A549 (cell line): ENCODE measurements at regions not wholly inside any gene's neighbourhood (a gene's known extent, or its start where the extent isn't known, plus 50 kb on each side); places are given as distances from the start of the nearest gene placed in this dataset.

Experiments used
- ATAC-seq, 2 experiments: fragments of 200-7000 bp in 1 of 2; fragments of >200 bp in 1 of 2; cut with Nextera tagmentation in 1 of 2; cut with Tn5 transposase in 1 of 2; 3 replicates each; pipeline versions ENCODE4 v1.8.0 to v1.9.1; 2018 to 2020; ENCODE audit warnings: mild to moderate bottlenecking in 1 of 2, moderate library complexity in 1 of 2
- CTCF ChIA-PET: fragments of 300-600 bp; sonication (Branson Sonifier 250); formaldehyde crosslinking; extraction: SDS; loops from one replicate; lab custom pipeline; 2021; ENCODE audit warnings: antibody characterized with exemption, inconsistent platforms; lab: Yijun Ruan, JAX
- POLR2A ChIA-PET: fragments of 350-600 bp; formaldehyde crosslinking; extraction: SDS; loops from one replicate; lab custom pipeline; 2021; ENCODE audit warnings: antibody characterized with exemption, inconsistent platforms; lab: Yijun Ruan, JAX
- DNase-seq, 2 experiments: peaks; one replicate each; pipeline versions ENCODE4 v3.0.0 to v3.0.0-alpha.2; 2011 to 2016; ENCODE audit warnings: low read depth in 1 of 2, low spot score in 1 of 2
- FAIRE-seq: peaks from 2 replicates; lab custom pipeline; 2011; peaks lifted over from hg19 to GRCh38; lab: Jason Lieb, UNC
- H3K27ac ChIP-seq, 2 experiments: fragments of >200 bp; sonication (Bioruptor Twin); formaldehyde crosslinking; 3 replicates each; pipeline ENCODE4 v1.5.1; 2016 to 2017
- H3K4me1 ChIP-seq: fragments of >200 bp; sonication (Bioruptor Twin); formaldehyde crosslinking; 3 replicates; pipeline ENCODE4 v1.6.1; 2016
- H3K4me2 ChIP-seq: fragments of >200 bp; sonication (Bioruptor Twin); formaldehyde crosslinking; 3 replicates; pipeline ENCODE4 v1.6.1; 2016
- H3K4me3 ChIP-seq: fragments of >200 bp; sonication (Bioruptor Twin); formaldehyde crosslinking; 3 replicates; pipeline ENCODE4 v1.5.1; 2016
- H3K9me3 ChIP-seq: fragments of >200 bp; sonication (Bioruptor Twin); formaldehyde crosslinking; 3 replicates; pipeline ENCODE4 v1.6.1; 2016
- BCL3 ChIP-seq: fragments of >200 bp; sonication (Bioruptor Twin); formaldehyde crosslinking; IDR thresholded peaks from 3 replicates; pipeline ENCODE4 v1.6.1; 2016
- CBX8 ChIP-seq: fragments of 200-600 bp; sonication (generic); IDR thresholded peaks from 2 replicates; pipeline ENCODE4 v1.6.1; 2016
- CEBPB ChIP-seq, 2 experiments: fragments of >200 bp in 1 of 2; sonication (Bioruptor Twin) in 1 of 2; formaldehyde crosslinking in 1 of 2; IDR thresholded peaks; 2 replicates each; pipeline ENCODE4 v1.6.1; 2012 to 2016
- CHD2 ChIP-seq: fragments of 150-350 bp; IDR thresholded peaks from 2 replicates; pipeline ENCODE4 v1.6.1; 2014; ENCODE audit warnings: low read length; ENCODE audit not compliant: partially characterized antibody
- E2F6 ChIP-seq: IDR thresholded peaks from 2 replicates; pipeline ENCODE4 v1.6.1; 2012; ENCODE audit warnings: low read depth, borderline replicate concordance
- EHF ChIP-seq: fragments of 250-450 bp; sonication (Bioruptor Pico); IDR thresholded peaks from 2 replicates; pipeline ENCODE4 v1.5.0; 2020; ENCODE audit warnings: mild to moderate bottlenecking
- EP300 ChIP-seq, 2 experiments: fragments of >200 bp; sonication (Bioruptor Twin); formaldehyde crosslinking; IDR thresholded peaks; 2 replicates in 1 of 2; 3 replicates in 1 of 2; pipeline ENCODE4 v1.6.1; 2016 to 2017
- FOSL2 ChIP-seq, 2 experiments: fragments of 450-650 bp in 1 of 2; fragments of >200 bp in 1 of 2; sonication (Bioruptor Twin) in 1 of 2; formaldehyde crosslinking; IDR thresholded peaks; 2 replicates each; pipeline versions ENCODE4 v1.5.0 to v1.6.1; 2016 to 2020; ENCODE audit warnings: mild to moderate bottlenecking in 1 of 2, moderate library complexity in 1 of 2
- FOXS1 ChIP-seq: fragments of 250-450 bp; sonication (Bioruptor Pico); IDR thresholded peaks from 2 replicates; pipeline ENCODE4 v1.5.0; 2020; ENCODE audit warnings: mild to moderate bottlenecking, moderate library complexity
- GATA3 ChIP-seq: IDR thresholded peaks from 2 replicates; pipeline ENCODE4 v1.6.1; 2012; ENCODE audit warnings: borderline replicate concordance
- HDAC2 ChIP-seq: fragments of 200-600 bp; sonication (generic); IDR thresholded peaks from 2 replicates; pipeline ENCODE4 v1.6.1; 2016
- HEYL ChIP-seq: fragments of 250-450 bp; sonication (Bioruptor Pico); IDR thresholded peaks from 2 replicates; pipeline ENCODE4 v1.8.0; 2021; ENCODE audit warnings: mild to moderate bottlenecking, moderate library complexity
- JUN ChIP-seq, 2 experiments: fragments of >200 bp; sonication (Bioruptor Twin); formaldehyde crosslinking; IDR thresholded peaks; 2 replicates in 1 of 2; 3 replicates in 1 of 2; pipeline ENCODE4 v1.6.1; 2016 to 2017
- JUNB ChIP-seq: fragments of >200 bp; sonication (Bioruptor Twin); formaldehyde crosslinking; IDR thresholded peaks from 2 replicates; pipeline ENCODE4 v1.6.1; 2016
- KDM5A ChIP-seq: fragments of 200-600 bp; sonication (generic); IDR thresholded peaks from 2 replicates; pipeline ENCODE4 v1.6.1; 2016; ENCODE audit warnings: antibody characterized with exemption, mild to moderate bottlenecking
- MYC ChIP-seq: IDR thresholded peaks from 2 replicates; pipeline ENCODE4 v1.6.1; 2012; ENCODE audit warnings: mild to moderate bottlenecking, inconsistent platforms, low read length, improper control_type of control experiment, borderline replicate concordance
- NPAS2 ChIP-seq: fragments of 250-450 bp; sonication (Bioruptor Pico); IDR thresholded peaks from 2 replicates; pipeline ENCODE4 v1.8.0; 2022; ENCODE audit warnings: mild to moderate bottlenecking, moderate library complexity, borderline replicate concordance
- POLR2A ChIP-seq: IDR thresholded peaks from 2 replicates; pipeline ENCODE4 v1.6.1; 2012; ENCODE audit warnings: mild to moderate bottlenecking, low read length
- POLR2AphosphoS2 ChIP-seq: conservative IDR thresholded peaks from 2 replicates; pipeline ENCODE4 v1.6.1; 2012; ENCODE audit warnings: low read length, improper control_type of control experiment, inconsistent platforms
- RAD21 ChIP-seq, 2 experiments: fragments of >200 bp in 1 of 2; sonication (Bioruptor Twin) in 1 of 2; formaldehyde crosslinking in 1 of 2; IDR thresholded peaks in 1 of 2; conservative IDR thresholded peaks in 1 of 2; 2 replicates in 1 of 2; 3 replicates in 1 of 2; pipeline ENCODE4 v1.6.1; 2012 to 2018; ENCODE audit warnings: inconsistent platforms in 1 of 2
- RARB ChIP-seq: fragments of 250-450 bp; sonication (Bioruptor Pico); IDR thresholded peaks from 2 replicates; pipeline ENCODE4 v1.8.0; 2021; ENCODE audit warnings: mild to moderate bottlenecking, moderate library complexity
- RFX5 ChIP-seq: fragments of 450-650 bp; IDR thresholded peaks from 2 replicates; pipeline ENCODE4 v1.7.1; 2014; ENCODE audit warnings: antibody characterized with exemption, mild to moderate bottlenecking, moderate library complexity
- RNF2 ChIP-seq: fragments of 200-600 bp; sonication (generic); IDR thresholded peaks from 2 replicates; pipeline ENCODE4 v1.6.1; 2016; ENCODE audit warnings: low read depth, mild to moderate bottlenecking, antibody characterized with exemption, moderate library complexity, borderline replicate concordance
- SMC3 ChIP-seq: fragments of >200 bp; sonication (Bioruptor Twin); formaldehyde crosslinking; IDR thresholded peaks from 3 replicates; pipeline ENCODE4 v1.6.1; 2018; ENCODE audit warnings: inconsistent platforms
- SREBF2 ChIP-seq: fragments of 450-650 bp; IDR thresholded peaks from 2 replicates; pipeline ENCODE4 v1.6.1; 2014; ENCODE audit warnings: mild to moderate bottlenecking, moderate library complexity
- ZNF302 ChIP-seq: fragments of 250-450 bp; sonication (Bioruptor Pico); IDR thresholded peaks from 2 replicates; pipeline ENCODE4 v1.9.0; 2021; ENCODE audit warnings: inconsistent platforms, mild to moderate bottlenecking, moderate library complexity
- WGBS: methylation state at CpG from one replicate; pipeline ENCODE4 v1.1.6; 2017; ENCODE audit errors: missing lambda C conversion rate; 5-methylcytosine and 5-hydroxymethylcytosine counted together
- TF ChIP-seq, protein P1 (sequence below): fragments of 200-600 bp; sonication (generic); IDR thresholded peaks from 2 replicates; pipeline ENCODE4 v1.6.1; 2016; ENCODE audit warnings: antibody characterized with exemption, mild to moderate bottlenecking, moderate library complexity
- TF ChIP-seq, protein P2 (sequence below): fragments of 450-650 bp; IDR thresholded peaks from 2 replicates; pipeline ENCODE4 v1.6.1; 2014; ENCODE audit warnings: antibody characterized with exemption

DNA sequence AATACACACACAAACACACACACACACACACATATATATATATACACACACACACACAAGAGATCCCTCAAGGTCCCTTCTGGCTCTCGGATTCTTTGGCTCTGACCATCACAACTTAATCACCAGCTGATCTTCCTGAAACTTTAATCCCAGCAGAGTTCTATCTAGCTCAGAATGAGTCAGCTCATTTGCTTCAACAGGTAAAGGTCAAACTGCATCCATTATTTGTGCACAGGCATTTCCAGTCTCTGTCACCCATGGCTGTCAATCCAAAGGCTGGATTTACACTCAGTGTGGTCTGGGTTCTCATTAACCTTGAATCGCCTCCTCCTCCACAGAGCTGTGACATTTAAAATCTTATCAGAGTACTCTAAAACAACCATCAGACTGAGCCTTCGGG is 113.3 kb upstream of the TMPO start (continued):
- no peak for TF ChIP-seq HEYL
- peak; percentile 51 for TF ChIP-seq GATA3
- TF ChIP-seq SREBF2 = no peak
- TF ChIP-seq RNF2 = no peak
- TF ChIP-seq FOSL2 (IDR thresholded peaks at IDR 0.05) = no peak
- TF ChIP-seq FOSL2 (CRISPR knock-in tag; IDR thresholded peaks at IDR 0.05) = peak; percentile 36
- TF ChIP-seq JUNB = no peak
- no peak for TF ChIP-seq CEBPB (IDR thresholded peaks at IDR 0.05)
- TF ChIP-seq E2F6 = no peak
- no peak for TF ChIP-seq NPAS2 (CRISPR knock-in tag)
- TF ChIP-seq HDAC2 = no peak
- TF ChIP-seq POLR2AphosphoS2 = no peak
- TF ChIP-seq CBX8 = no peak
- TF ChIP-seq EHF (CRISPR knock-in tag) = no peak
- TF ChIP-seq RARB (CRISPR knock-in tag) = no peak
- TF ChIP-seq SMC3 = no peak
- no peak for TF ChIP-seq RFX5
- TF ChIP-seq, protein P1, sequence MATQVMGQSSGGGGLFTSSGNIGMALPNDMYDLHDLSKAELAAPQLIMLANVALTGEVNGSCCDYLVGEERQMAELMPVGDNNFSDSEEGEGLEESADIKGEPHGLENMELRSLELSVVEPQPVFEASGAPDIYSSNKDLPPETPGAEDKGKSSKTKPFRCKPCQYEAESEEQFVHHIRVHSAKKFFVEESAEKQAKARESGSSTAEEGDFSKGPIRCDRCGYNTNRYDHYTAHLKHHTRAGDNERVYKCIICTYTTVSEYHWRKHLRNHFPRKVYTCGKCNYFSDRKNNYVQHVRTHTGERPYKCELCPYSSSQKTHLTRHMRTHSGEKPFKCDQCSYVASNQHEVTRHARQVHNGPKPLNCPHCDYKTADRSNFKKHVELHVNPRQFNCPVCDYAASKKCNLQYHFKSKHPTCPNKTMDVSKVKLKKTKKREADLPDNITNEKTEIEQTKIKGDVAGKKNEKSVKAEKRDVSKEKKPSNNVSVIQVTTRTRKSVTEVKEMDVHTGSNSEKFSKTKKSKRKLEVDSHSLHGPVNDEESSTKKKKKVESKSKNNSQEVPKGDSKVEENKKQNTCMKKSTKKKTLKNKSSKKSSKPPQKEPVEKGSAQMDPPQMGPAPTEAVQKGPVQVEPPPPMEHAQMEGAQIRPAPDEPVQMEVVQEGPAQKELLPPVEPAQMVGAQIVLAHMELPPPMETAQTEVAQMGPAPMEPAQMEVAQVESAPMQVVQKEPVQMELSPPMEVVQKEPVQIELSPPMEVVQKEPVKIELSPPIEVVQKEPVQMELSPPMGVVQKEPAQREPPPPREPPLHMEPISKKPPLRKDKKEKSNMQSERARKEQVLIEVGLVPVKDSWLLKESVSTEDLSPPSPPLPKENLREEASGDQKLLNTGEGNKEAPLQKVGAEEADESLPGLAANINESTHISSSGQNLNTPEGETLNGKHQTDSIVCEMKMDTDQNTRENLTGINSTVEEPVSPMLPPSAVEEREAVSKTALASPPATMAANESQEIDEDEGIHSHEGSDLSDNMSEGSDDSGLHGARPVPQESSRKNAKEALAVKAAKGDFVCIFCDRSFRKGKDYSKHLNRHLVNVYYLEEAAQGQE = no peak
- TF ChIP-seq RAD21 (conservative IDR thresholded peaks at IDR 0.05 in 1 of 2, IDR thresholded peaks at IDR 0.05 in 1 of 2) = no peak
- no peak for TF ChIP-seq MYC
- TF ChIP-seq, protein P2, sequence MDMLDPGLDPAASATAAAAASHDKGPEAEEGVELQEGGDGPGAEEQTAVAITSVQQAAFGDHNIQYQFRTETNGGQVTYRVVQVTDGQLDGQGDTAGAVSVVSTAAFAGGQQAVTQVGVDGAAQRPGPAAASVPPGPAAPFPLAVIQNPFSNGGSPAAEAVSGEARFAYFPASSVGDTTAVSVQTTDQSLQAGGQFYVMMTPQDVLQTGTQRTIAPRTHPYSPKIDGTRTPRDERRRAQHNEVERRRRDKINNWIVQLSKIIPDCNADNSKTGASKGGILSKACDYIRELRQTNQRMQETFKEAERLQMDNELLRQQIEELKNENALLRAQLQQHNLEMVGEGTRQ = no peak

GRCh38 chr12:98402671-98403070 is 112.7 kb upstream of the TMPO start:
- WGBS = 41% methylated on average over 3 of the region's 3 CpGs
- TF ChIP-seq ZNF302 (CRISPR knock-in tag) (no peak), CHD2 (no peak), GATA3 (no peak), CEBPB (IDR thresholded peaks at IDR 0.05) (peak; percentile 23 to 38; a peak in 3 of 4 replicates), EHF (CRISPR knock-in tag) (no peak), KDM5A (no peak), RNF2 (no peak), RFX5 (no peak), POLR2A (no peak), JUNB (peak; percentile 59), BCL3 (0 out of 3 replicates have a peak, but pooled peaks have one; percentile 13), FOXS1 (CRISPR knock-in tag) (0 out of 2 replicates have a peak, but pooled peaks have one; percentile 16), FOSL2 (IDR thresholded peaks at IDR 0.05) (peak; percentile 47), FOSL2 (CRISPR knock-in tag; IDR thresholded peaks at IDR 0.05) (no peak), EP300 (IDR thresholded peaks at IDR 0.05) (peak; percentile 27 to 39; a peak in 2 of 5 replicates), JUN (IDR thresholded peaks at IDR 0.05) (0 out of 5 replicates have a peak, but pooled peaks of 1 of the 2 experiments have one; percentile 16)
- TF ChIP-seq, protein P1 = no peak
- ATAC-seq = peak; percentile 21 to 28; a peak in 5 of 6 replicates

More at GRCh38 chr12:98402671-98403070, 112.7 kb upstream of the TMPO start:
- H3K4me3 ChIP-seq = no peak overlapping the region
- peaks cover 53% of the 10 kb centered on the region for H3K4me1 ChIP-seq
- no peak for DNase-seq
- no peak for FAIRE-seq
- POLR2A ChIA-PET = no interaction called here
- peak overlapping the region; percentile 85 to 89 for H3K27ac ChIP-seq
- H3K4me2 ChIP-seq = peak overlapping the region; percentile 56
- peaks cover 7% of the 10 kb centered on the region for H3K9me3 ChIP-seq
- CTCF ChIA-PET = interaction anchor here (0.8 kb wide), 1 partner anchor 46 kb away, joined by 3 read pairs; no protein-coding TSS in a partner anchor
